HEK293 (cell line): ENCODE measurements at regions not wholly inside any gene's neighbourhood (a gene's known extent, or its start where the extent isn't known, plus 50 kb on each side); places are given as distances from the start of the nearest gene placed in this dataset.

Source experiments
- CTCF ChIA-PET: fragments of 350-600 bp; formaldehyde crosslinking; extraction: SDS; loops from one replicate; lab custom pipeline; 2021; ENCODE audit warnings: antibody characterized with exemption; lab: Yijun Ruan, JAX
- POLR2A ChIA-PET: fragments of 300-600 bp; formaldehyde crosslinking; extraction: SDS; loops from one replicate; lab custom pipeline; 2020; ENCODE audit warnings: antibody characterized with exemption, inconsistent platforms; lab: Yijun Ruan, JAX
- H3K27ac ChIP-seq: fragments of 200-500 bp; sonication (Bioruptor generic); 2 replicates; pipeline ENCODE4 v1.5.1; 2014; ENCODE audit warnings: low read depth, low read length, control low read depth, inconsistent platforms; ENCODE audit errors: extremely low read depth
- H3K36me3 ChIP-seq, 2 experiments: fragments of 200-500 bp in 1 of 2; sonication (Bioruptor generic) in 1 of 2; 1 replicate in 1 of 2; 2 replicates in 1 of 2; pipeline ENCODE4 v1.5.1; 2014 to 2017; ENCODE audit warnings: inconsistent platforms in 2 of 2, low read length in 2 of 2; ENCODE audit not compliant: control insufficient read depth in 2 of 2, insufficient read depth in 1 of 2
- H3K4me1 ChIP-seq: fragments of 200-500 bp; sonication (Bioruptor generic); 2 replicates; pipeline ENCODE4 v1.5.1; 2014; ENCODE audit warnings: mild to moderate bottlenecking, low read length, inconsistent platforms; ENCODE audit not compliant: control insufficient read depth, insufficient read depth
- H3K4me3 ChIP-seq: 2 replicates; pipeline ENCODE4 v1.5.1; 2011; ENCODE audit warnings: low read depth, mild to moderate bottlenecking, control low read depth, low read length, moderate library complexity
- H3K9me3 ChIP-seq: fragments of 200-500 bp; sonication (Bioruptor generic); 2 replicates; pipeline ENCODE4 v1.5.1; 2014; ENCODE audit warnings: low read depth, low read length, inconsistent platforms; ENCODE audit not compliant: control insufficient read depth, insufficient read depth
- ELK4 ChIP-seq: IDR thresholded peaks from 2 replicates; pipeline ENCODE4 v1.6.1; 2011; ENCODE audit warnings: mild to moderate bottlenecking, low read depth, low read length, borderline replicate concordance
- KLF1 ChIP-seq: fragments of 450-650 bp; formaldehyde crosslinking; IDR thresholded peaks from 2 replicates; pipeline ENCODE4 v1.5.1; 2016; ENCODE audit warnings: missing biosample characterization, missing genetic modification characterization
- KLF7 ChIP-seq: fragments of 450-650 bp; formaldehyde crosslinking; IDR thresholded peaks from 2 replicates; pipeline ENCODE4 v1.5.1; 2016; ENCODE audit warnings: missing biosample characterization, missing genetic modification characterization, borderline replicate concordance
- SP7 ChIP-seq: fragments of 450-650 bp; formaldehyde crosslinking; IDR thresholded peaks from 2 replicates; pipeline ENCODE4 v1.5.1; 2016; ENCODE audit warnings: missing biosample characterization, missing genetic modification characterization
- ZNF112 ChIP-seq: fragments of 450-650 bp; formaldehyde crosslinking; IDR thresholded peaks from 2 replicates; pipeline ENCODE4 v1.5.0; 2017; ENCODE audit warnings: missing biosample characterization, missing genetic modification characterization
- ZNF184 ChIP-seq: fragments of 450-650 bp; IDR thresholded peaks from 2 replicates; pipeline ENCODE4 v1.5.1; 2018; ENCODE audit warnings: missing biosample characterization, mild to moderate bottlenecking, missing genetic modification characterization
- ZNF473 ChIP-seq: fragments of 450-650 bp; formaldehyde crosslinking; IDR thresholded peaks from 2 replicates; pipeline ENCODE4 v1.5.1; 2017; ENCODE audit warnings: missing biosample characterization, missing genetic modification characterization
- ZNF654 ChIP-seq: fragments of 450-650 bp; formaldehyde crosslinking; IDR thresholded peaks from 2 replicates; pipeline ENCODE4 v1.5.1; 2016; ENCODE audit warnings: low read depth, missing biosample characterization, missing genetic modification characterization
- ZNF677 ChIP-seq: fragments of 450-650 bp; IDR thresholded peaks from 2 replicates; pipeline ENCODE4 v1.5.0; 2018; ENCODE audit warnings: missing biosample characterization, mild to moderate bottlenecking, missing genetic modification characterization, moderate library complexity
- ZSCAN18 ChIP-seq: fragments of 450-650 bp; formaldehyde crosslinking; IDR thresholded peaks from 2 replicates; pipeline ENCODE4 v1.5.1; 2016; ENCODE audit warnings: missing biosample characterization, missing genetic modification characterization
- TF ChIP-seq, protein P1 (sequence below): fragments of 450-650 bp; formaldehyde crosslinking; IDR thresholded peaks from 2 replicates; pipeline ENCODE4 v1.5.1; 2016; ENCODE audit warnings: missing biosample characterization, missing genetic modification characterization, borderline replicate concordance
- TF ChIP-seq, protein P2 (sequence below): fragments of 450-650 bp; formaldehyde crosslinking; IDR thresholded peaks from 2 replicates; pipeline ENCODE4 v1.5.1; 2016; ENCODE audit warnings: missing biosample characterization, missing genetic modification characterization

DNA sequence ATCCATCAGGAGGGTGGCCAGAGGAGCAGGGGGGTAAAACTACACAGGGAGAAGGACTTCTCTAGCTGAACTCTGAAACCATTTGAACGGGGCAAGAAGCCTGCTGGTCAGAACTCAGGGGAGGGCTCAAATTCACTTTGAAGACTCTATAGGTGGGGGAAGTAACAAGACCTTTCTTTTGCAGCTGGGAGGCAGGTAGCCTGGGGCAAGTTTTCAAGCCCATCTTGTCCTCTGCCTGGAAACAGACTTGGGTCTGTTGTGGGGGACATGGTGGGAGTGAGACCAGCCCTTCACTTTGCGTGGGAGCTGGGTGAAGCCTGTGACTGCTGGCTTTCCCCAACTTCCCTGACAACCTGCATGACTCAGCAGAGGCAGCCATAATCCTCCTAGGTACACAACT is 312.3 kb downstream of the SPRY1 start:
- Histone ChIP-seq H3K9me3 (no peaks in the 10 kb centered on the region), H3K4me3 (no peak overlapping the region), H3K4me1 (no peaks in the 10 kb centered on the region), H3K36me3 (no peaks in the 10 kb centered on the region), H3K27ac (no peak overlapping the region)
- ChIA-PET POLR2A (no interaction called here), CTCF (no interaction called here)
- no peak for TF ChIP-seq ELK4
- no peak for TF ChIP-seq KLF1 (tag by site-specific recombination)

DNA sequence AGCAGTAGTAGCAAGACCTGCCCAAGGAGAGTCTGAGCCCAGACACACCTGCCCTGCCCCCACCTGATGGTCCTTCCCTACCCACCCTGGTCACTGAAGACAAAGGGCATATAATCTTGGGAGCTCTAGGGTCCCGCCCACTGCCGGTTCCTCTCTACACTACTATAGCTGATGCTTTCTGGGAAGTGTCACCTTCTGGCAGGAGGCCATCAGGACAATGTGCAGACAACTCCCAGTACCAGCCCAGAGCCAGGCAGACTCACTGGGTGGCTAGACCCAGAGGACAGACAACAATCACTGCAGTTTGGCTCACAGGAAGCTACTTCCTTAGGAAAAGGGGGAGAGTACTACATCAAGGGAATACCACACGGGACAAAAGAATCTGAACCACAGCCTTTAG is 312.7 kb downstream of the SPRY1 start:
- POLR2A ChIA-PET, result no interaction called here
- Histone ChIP-seq H3K4me1 (no peaks in the 10 kb centered on the region), H3K9me3 (no peaks in the 10 kb centered on the region), H3K36me3 (no peaks in the 10 kb centered on the region), H3K27ac (no peak overlapping the region), H3K4me3 (no peak overlapping the region)
- TF ChIP-seq ZNF473 (tag by site-specific recombination), result no peak
- no peak for TF ChIP-seq KLF7
- no peak for TF ChIP-seq ZNF112 (tag by site-specific recombination)
- no peak for TF ChIP-seq SP7 (tag by site-specific recombination)
- no peak for TF ChIP-seq ZNF184
- no peak for TF ChIP-seq ZNF654 (tag by site-specific recombination)
- no peak for TF ChIP-seq ZSCAN18 (tag by site-specific recombination)
- TF ChIP-seq, protein P1, sequence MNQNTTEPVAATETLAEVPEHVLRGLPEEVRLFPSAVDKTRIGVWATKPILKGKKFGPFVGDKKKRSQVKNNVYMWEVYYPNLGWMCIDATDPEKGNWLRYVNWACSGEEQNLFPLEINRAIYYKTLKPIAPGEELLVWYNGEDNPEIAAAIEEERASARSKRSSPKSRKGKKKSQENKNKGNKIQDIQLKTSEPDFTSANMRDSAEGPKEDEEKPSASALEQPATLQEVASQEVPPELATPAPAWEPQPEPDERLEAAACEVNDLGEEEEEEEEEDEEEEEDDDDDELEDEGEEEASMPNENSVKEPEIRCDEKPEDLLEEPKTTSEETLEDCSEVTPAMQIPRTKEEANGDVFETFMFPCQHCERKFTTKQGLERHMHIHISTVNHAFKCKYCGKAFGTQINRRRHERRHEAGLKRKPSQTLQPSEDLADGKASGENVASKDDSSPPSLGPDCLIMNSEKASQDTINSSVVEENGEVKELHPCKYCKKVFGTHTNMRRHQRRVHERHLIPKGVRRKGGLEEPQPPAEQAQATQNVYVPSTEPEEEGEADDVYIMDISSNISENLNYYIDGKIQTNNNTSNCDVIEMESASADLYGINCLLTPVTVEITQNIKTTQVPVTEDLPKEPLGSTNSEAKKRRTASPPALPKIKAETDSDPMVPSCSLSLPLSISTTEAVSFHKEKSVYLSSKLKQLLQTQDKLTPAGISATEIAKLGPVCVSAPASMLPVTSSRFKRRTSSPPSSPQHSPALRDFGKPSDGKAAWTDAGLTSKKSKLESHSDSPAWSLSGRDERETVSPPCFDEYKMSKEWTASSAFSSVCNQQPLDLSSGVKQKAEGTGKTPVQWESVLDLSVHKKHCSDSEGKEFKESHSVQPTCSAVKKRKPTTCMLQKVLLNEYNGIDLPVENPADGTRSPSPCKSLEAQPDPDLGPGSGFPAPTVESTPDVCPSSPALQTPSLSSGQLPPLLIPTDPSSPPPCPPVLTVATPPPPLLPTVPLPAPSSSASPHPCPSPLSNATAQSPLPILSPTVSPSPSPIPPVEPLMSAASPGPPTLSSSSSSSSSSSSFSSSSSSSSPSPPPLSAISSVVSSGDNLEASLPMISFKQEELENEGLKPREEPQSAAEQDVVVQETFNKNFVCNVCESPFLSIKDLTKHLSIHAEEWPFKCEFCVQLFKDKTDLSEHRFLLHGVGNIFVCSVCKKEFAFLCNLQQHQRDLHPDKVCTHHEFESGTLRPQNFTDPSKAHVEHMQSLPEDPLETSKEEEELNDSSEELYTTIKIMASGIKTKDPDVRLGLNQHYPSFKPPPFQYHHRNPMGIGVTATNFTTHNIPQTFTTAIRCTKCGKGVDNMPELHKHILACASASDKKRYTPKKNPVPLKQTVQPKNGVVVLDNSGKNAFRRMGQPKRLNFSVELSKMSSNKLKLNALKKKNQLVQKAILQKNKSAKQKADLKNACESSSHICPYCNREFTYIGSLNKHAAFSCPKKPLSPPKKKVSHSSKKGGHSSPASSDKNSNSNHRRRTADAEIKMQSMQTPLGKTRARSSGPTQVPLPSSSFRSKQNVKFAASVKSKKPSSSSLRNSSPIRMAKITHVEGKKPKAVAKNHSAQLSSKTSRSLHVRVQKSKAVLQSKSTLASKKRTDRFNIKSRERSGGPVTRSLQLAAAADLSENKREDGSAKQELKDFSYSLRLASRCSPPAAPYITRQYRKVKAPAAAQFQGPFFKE, result no peak
- TF ChIP-seq ZNF677 (tag by site-specific recombination), result no peak
- TF ChIP-seq, protein P2, sequence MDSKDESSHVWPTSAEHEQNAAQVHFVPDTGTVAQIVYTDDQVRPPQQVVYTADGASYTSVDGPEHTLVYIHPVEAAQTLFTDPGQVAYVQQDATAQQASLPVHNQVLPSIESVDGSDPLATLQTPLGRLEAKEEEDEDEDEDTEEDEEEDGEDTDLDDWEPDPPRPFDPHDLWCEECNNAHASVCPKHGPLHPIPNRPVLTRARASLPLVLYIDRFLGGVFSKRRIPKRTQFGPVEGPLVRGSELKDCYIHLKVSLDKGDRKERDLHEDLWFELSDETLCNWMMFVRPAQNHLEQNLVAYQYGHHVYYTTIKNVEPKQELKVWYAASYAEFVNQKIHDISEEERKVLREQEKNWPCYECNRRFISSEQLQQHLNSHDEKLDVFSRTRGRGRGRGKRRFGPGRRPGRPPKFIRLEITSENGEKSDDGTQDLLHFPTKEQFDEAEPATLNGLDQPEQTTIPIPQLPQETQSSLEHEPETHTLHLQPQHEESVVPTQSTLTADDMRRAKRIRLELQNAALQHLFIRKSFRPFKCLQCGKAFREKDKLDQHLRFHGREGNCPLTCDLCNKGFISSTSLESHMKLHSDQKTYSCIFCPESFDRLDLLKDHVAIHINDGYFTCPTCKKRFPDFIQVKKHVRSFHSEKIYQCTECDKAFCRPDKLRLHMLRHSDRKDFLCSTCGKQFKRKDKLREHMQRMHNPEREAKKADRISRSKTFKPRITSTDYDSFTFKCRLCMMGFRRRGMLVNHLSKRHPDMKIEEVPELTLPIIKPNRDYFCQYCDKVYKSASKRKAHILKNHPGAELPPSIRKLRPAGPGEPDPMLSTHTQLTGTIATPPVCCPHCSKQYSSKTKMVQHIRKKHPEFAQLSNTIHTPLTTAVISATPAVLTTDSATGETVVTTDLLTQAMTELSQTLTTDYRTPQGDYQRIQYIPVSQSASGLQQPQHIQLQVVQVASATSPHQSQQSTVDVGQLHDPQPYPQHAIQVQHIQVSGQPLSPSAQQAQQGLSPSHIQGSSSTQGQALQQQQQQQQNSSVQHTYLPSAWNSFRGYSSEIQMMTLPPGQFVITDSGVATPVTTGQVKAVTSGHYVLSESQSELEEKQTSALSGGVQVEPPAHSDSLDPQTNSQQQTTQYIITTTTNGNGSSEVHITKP (tag by site-specific recombination), result no peak
- CTCF ChIA-PET, result no interaction called here
